ENCODE measurements at regions not wholly inside any gene's neighbourhood (a gene's known extent, or its start where the extent isn't known, plus 50 kb on each side); places are given as distances from the start of the nearest gene placed in this dataset.

DNA sequence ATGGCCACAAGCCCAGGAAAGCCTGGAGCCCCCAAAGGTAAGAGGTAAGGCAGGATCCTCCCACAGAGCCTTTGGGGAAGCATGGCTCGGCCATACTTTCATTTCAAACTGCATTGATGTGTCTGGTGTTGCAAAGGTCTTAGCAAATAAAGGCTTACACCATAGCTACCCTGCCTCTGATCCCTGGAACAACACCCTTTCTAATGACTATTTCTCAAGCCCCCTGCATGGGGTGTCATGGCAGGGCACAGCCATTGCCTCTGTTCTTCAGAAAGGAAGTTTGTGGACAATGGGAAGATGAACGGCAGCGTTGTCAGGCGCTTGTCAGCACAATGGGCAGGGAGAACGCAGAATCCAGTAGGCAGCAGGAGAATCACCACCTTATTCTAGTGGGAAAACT, 435.0 kb upstream of the SMIM21 start:
- TF ChIP-seq, protein P1, sequence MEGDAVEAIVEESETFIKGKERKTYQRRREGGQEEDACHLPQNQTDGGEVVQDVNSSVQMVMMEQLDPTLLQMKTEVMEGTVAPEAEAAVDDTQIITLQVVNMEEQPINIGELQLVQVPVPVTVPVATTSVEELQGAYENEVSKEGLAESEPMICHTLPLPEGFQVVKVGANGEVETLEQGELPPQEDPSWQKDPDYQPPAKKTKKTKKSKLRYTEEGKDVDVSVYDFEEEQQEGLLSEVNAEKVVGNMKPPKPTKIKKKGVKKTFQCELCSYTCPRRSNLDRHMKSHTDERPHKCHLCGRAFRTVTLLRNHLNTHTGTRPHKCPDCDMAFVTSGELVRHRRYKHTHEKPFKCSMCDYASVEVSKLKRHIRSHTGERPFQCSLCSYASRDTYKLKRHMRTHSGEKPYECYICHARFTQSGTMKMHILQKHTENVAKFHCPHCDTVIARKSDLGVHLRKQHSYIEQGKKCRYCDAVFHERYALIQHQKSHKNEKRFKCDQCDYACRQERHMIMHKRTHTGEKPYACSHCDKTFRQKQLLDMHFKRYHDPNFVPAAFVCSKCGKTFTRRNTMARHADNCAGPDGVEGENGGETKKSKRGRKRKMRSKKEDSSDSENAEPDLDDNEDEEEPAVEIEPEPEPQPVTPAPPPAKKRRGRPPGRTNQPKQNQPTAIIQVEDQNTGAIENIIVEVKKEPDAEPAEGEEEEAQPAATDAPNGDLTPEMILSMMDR (IDR thresholded peaks at IDR 0.05) = no peak
- no peak for TF ChIP-seq POLR2A (IDR thresholded peaks at IDR 0.05)
